ENCODE measurements at regions not wholly inside any gene's neighbourhood (a gene's known extent, or its start where the extent isn't known, plus 50 kb on each side); places are given as distances from the start of the nearest gene placed in this dataset.

GRCh38 chr6:93786474-93787330 is 367.3 kb upstream of the EPHA7 start:
- no peak overlapping the region for H2BK5ac ChIP-seq (ENCODE audit: low read length)
- peak; percentile 98 for DNase-seq

GRCh38 chr6:93785694-93786030 is 366.3 kb upstream of the EPHA7 start:
- Histone ChIP-seq H2BK15ac (replicated peaks; ENCODE audit: low read depth) (peak overlapping the region; percentile 57), H2BK5ac (ENCODE audit: low read length) (no peak overlapping the region), H3K9ac (ENCODE audit: low read length) (no peak overlapping the region), H3K4me2 (ENCODE audit: low read length) (no peak overlapping the region), H3K79me1 (ENCODE audit: low read length) (no peaks in the 10 kb centered on the region), H4K8ac (ENCODE audit: low read depth, low read length) (no peak overlapping the region), H3K4me3 (ENCODE audit: low read length) (no peak overlapping the region), H4K5ac (ENCODE audit: low read length) (no peak overlapping the region), H2AK5ac (ENCODE audit: low read length) (no peak overlapping the region), H3K23ac (ENCODE audit: low read length) (no peak overlapping the region), H3K18ac (ENCODE audit: low read length) (peak overlapping the region; percentile 87), H3K4me1 (ENCODE audit: control insufficient read depth, low read depth, low read length) (peaks cover 5% of the 10 kb centered on the region), H2BK120ac (ENCODE audit: low read depth, low read length) (no peak overlapping the region), H3K27ac (ENCODE audit: low read depth, low read length) (no peak overlapping the region), H3K27me3 (ENCODE audit: insufficient read depth, low read length, poor library complexity) (no peaks in the 10 kb centered on the region), H3K4ac (ENCODE audit: low read depth, low read length) (no peak overlapping the region), H3K36me3 (ENCODE audit: control insufficient read depth, insufficient read depth, low read length) (no peaks in the 10 kb centered on the region), H3K79me2 (ENCODE audit: control insufficient read depth, insufficient read depth, low read length) (no peaks in the 10 kb centered on the region), H3K56ac (ENCODE audit: low read length) (no peak overlapping the region)
- no peak for DNase-seq
- no CpG with 5 or more reads among the region's 3 CpGs for WGBS (ENCODE audit: extremely low coverage, insufficient coverage, low lambda C conversion rate)

More at GRCh38 chr6:93786474-93787330, 367.3 kb upstream of the EPHA7 start:
- no peaks in the 10 kb centered on the region for H3K79me1 ChIP-seq (ENCODE audit: low read length)
- no peak overlapping the region for H4K8ac ChIP-seq (ENCODE audit: low read depth, low read length)
- no peak overlapping the region for H2AK5ac ChIP-seq (ENCODE audit: low read length)
- WGBS (ENCODE audit: extremely low coverage, insufficient coverage, low lambda C conversion rate), result no CpG with 5 or more reads among the region's 6 CpGs
- H3K23ac ChIP-seq (ENCODE audit: low read length), result no peak overlapping the region
- H2BK120ac ChIP-seq (ENCODE audit: low read depth, low read length), result no peak overlapping the region
- H2BK15ac ChIP-seq (replicated peaks; ENCODE audit: low read depth), result no peak overlapping the region
- H4K5ac ChIP-seq (ENCODE audit: low read length), result no peak overlapping the region
- H3K4ac ChIP-seq (ENCODE audit: low read depth, low read length), result no peak overlapping the region
- no peak overlapping the region for H3K56ac ChIP-seq (ENCODE audit: low read length)
- no peaks in the 10 kb centered on the region for H3K36me3 ChIP-seq (ENCODE audit: control insufficient read depth, insufficient read depth, low read length)
- no peaks in the 10 kb centered on the region for H3K27me3 ChIP-seq (ENCODE audit: insufficient read depth, low read length, poor library complexity)
- no peak overlapping the region for H3K18ac ChIP-seq (ENCODE audit: low read length)
- H3K4me2 ChIP-seq (ENCODE audit: low read length), result no peak overlapping the region
- no peaks in the 10 kb centered on the region for H3K79me2 ChIP-seq (ENCODE audit: control insufficient read depth, insufficient read depth, low read length)
- H3K27ac ChIP-seq (ENCODE audit: low read depth, low read length), result no peak overlapping the region
- no peak overlapping the region for H3K4me3 ChIP-seq (ENCODE audit: low read length)
- peaks cover 5% of the 10 kb centered on the region for H3K4me1 ChIP-seq (ENCODE audit: control insufficient read depth, low read depth, low read length)
- no peak overlapping the region for H3K9ac ChIP-seq (ENCODE audit: low read length)

DNA sequence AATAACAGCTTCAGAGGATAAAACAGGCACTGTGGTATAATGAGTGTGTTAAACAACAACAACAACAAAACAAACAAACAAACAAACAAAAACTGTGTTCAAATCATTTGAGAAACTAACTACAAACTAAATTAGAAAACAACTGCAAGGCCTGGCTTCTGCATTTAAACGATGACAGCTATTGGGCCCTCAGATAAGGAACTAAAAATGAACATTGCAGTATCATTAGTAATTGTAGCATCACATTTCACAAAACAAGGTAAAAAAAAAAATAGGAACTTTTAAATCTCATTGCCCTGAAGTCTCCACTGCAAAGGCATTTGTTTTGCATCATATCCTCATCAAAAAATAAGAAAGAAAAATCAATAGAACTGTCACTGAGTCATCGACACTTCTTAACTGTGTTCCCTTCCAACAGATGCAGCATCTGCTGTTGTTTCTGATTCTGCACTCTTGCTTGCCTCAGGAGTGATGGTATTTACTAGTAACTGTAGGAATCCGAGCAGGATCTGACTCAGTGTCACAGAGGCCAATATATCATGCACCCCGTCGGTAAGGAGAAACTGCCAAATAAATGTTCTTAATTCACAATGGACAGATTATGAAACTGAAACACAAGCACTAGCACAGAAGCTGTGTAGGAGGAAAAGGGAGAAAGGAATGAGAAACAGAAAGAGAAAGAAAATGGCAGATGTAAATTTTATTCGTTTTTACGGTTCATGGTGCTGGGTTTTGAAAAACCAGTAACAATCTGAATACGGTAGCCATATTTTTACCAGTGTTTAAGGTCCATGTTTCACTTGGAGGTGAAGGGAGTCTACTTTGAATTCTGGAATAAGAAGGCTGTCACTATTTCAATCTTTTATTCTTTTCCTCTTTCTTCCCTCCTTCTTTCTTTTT is 365.7 kb upstream of the EPHA7 start:
- Histone ChIP-seq H3K4ac (ENCODE audit: low read depth, low read length) (peak overlapping the region; percentile 55), H3K4me3 (ENCODE audit: low read length) (no peak overlapping the region), H4K8ac (ENCODE audit: low read depth, low read length) (peak overlapping the region; percentile 86), H3K79me1 (ENCODE audit: low read length) (no peaks in the 10 kb centered on the region), H2AK5ac (ENCODE audit: low read length) (peak overlapping the region; percentile 23), H3K18ac (ENCODE audit: low read length) (peak overlapping the region; percentile 80), H3K4me1 (ENCODE audit: control insufficient read depth, low read depth, low read length) (peaks cover 5% of the 10 kb centered on the region), H3K23ac (ENCODE audit: low read length) (no peak overlapping the region), H2BK5ac (ENCODE audit: low read length) (peak overlapping the region; percentile 71), H3K9ac (ENCODE audit: low read length) (peak overlapping the region; percentile 14), H4K5ac (ENCODE audit: low read length) (no peak overlapping the region), H2BK15ac (replicated peaks; ENCODE audit: low read depth) (peak overlapping the region; percentile 57), H3K27me3 (ENCODE audit: insufficient read depth, low read length, poor library complexity) (no peaks in the 10 kb centered on the region), H3K36me3 (ENCODE audit: control insufficient read depth, insufficient read depth, low read length) (no peaks in the 10 kb centered on the region), H3K4me2 (ENCODE audit: low read length) (no peak overlapping the region), H2BK120ac (ENCODE audit: low read depth, low read length) (no peak overlapping the region), H3K27ac (ENCODE audit: low read depth, low read length) (no peak overlapping the region), H3K56ac (ENCODE audit: low read length) (peak overlapping the region; percentile 40), H3K79me2 (ENCODE audit: control insufficient read depth, insufficient read depth, low read length) (no peaks in the 10 kb centered on the region)
- peak; percentile 62 for DNase-seq
- no CpG with 5 or more reads among the region's 8 CpGs for WGBS (ENCODE audit: extremely low coverage, insufficient coverage, low lambda C conversion rate)

- peak; percentile 84 for DNase-seq
- Histone ChIP-seq H2BK120ac (ENCODE audit: low read depth, low read length) (peak overlapping the region; percentile 51), H2BK5ac (ENCODE audit: low read length) (no peak overlapping the region), H3K36me3 (ENCODE audit: control insufficient read depth, insufficient read depth, low read length) (no peaks in the 10 kb centered on the region), H3K56ac (ENCODE audit: low read length) (no peak overlapping the region), H3K4me3 (ENCODE audit: low read length) (no peak overlapping the region), H3K4ac (ENCODE audit: low read depth, low read length) (no peak overlapping the region), H3K4me1 (ENCODE audit: control insufficient read depth, low read depth, low read length) (peaks cover 5% of the 10 kb centered on the region), H4K8ac (ENCODE audit: low read depth, low read length) (peak overlapping the region; percentile 28), H3K9ac (ENCODE audit: low read length) (no peak overlapping the region), H3K23ac (ENCODE audit: low read length) (no peak overlapping the region), H3K18ac (ENCODE audit: low read length) (peak overlapping the region; percentile 40), H3K79me1 (ENCODE audit: low read length) (no peaks in the 10 kb centered on the region), H2BK15ac (replicated peaks; ENCODE audit: low read depth) (no peak overlapping the region), H4K5ac (ENCODE audit: low read length) (no peak overlapping the region), H3K79me2 (ENCODE audit: control insufficient read depth, insufficient read depth, low read length) (no peaks in the 10 kb centered on the region), H3K27ac (ENCODE audit: low read depth, low read length) (no peak overlapping the region), H3K27me3 (ENCODE audit: insufficient read depth, low read length, poor library complexity) (no peaks in the 10 kb centered on the region), H3K4me2 (ENCODE audit: low read length) (no peak overlapping the region), H2AK5ac (ENCODE audit: low read length) (no peak overlapping the region)
- WGBS (ENCODE audit: extremely low coverage, insufficient coverage, low lambda C conversion rate), result no CpG with 5 or more reads among the region's 12 CpGs
Observed at GRCh38 chr6:93779086-93779841, 359.9 kb upstream of the EPHA7 start.

- H2AK5ac ChIP-seq (ENCODE audit: low read length), result no peak overlapping the region
- H2BK15ac ChIP-seq (replicated peaks; ENCODE audit: low read depth), result no peak overlapping the region
- no peaks in the 10 kb centered on the region for H3K36me3 ChIP-seq (ENCODE audit: control insufficient read depth, insufficient read depth, low read length)
- no peak overlapping the region for H3K56ac ChIP-seq (ENCODE audit: low read length)
- no peak overlapping the region for H3K4ac ChIP-seq (ENCODE audit: low read depth, low read length)
- H3K4me2 ChIP-seq (ENCODE audit: low read length), result no peak overlapping the region
- H3K18ac ChIP-seq (ENCODE audit: low read length), result no peak overlapping the region
- H3K27ac ChIP-seq (ENCODE audit: low read depth, low read length), result no peak overlapping the region
- no peak overlapping the region for H4K5ac ChIP-seq (ENCODE audit: low read length)
- H2BK120ac ChIP-seq (ENCODE audit: low read depth, low read length), result no peak overlapping the region
- no peak overlapping the region for H2BK5ac ChIP-seq (ENCODE audit: low read length)
- no peak overlapping the region for H3K9ac ChIP-seq (ENCODE audit: low read length)
- H3K79me2 ChIP-seq (ENCODE audit: control insufficient read depth, insufficient read depth, low read length), result no peaks in the 10 kb centered on the region
- no peaks in the 10 kb centered on the region for H3K27me3 ChIP-seq (ENCODE audit: insufficient read depth, low read length, poor library complexity)
- no peak overlapping the region for H4K8ac ChIP-seq (ENCODE audit: low read depth, low read length)
- no peak for DNase-seq
- peaks cover 2% of the 10 kb centered on the region for H3K4me1 ChIP-seq (ENCODE audit: control insufficient read depth, low read depth, low read length)
- H3K23ac ChIP-seq (ENCODE audit: low read length), result no peak overlapping the region
- no peak overlapping the region for H3K4me3 ChIP-seq (ENCODE audit: low read length)
- H3K79me1 ChIP-seq (ENCODE audit: low read length), result no peaks in the 10 kb centered on the region
- WGBS (ENCODE audit: extremely low coverage, insufficient coverage, low lambda C conversion rate), result no CpG with 5 or more reads among the region's 2 CpGs
Observed at GRCh38 chr6:93759190-93759589, 339.8 kb upstream of the EPHA7 start.
